Progenitor cell of endocrine pancreas (in vitro differentiated cells): ENCODE measurements at regions not wholly inside any gene's neighbourhood (a gene's known extent, or its start where the extent isn't known, plus 50 kb on each side); places are given as distances from the start of the nearest gene placed in this dataset.

Source experiments
- DNase-seq: peaks from one replicate; pipeline ENCODE4 v3.0.0; 2021; ENCODE audit warnings: low spot score; ENCODE audit not compliant: unreplicated experiment
- H3K27ac Mint-ChIP-seq: 2 replicates; pipeline ENCODE4 v1.8.0; 2021; ENCODE audit warnings: mild to moderate bottlenecking, moderate library complexity, mixed read lengths
- H3K27me3 Mint-ChIP-seq: 2 replicates; pipeline ENCODE4 v1.8.0; 2021; ENCODE audit warnings: mixed read lengths
- H3K36me3 Mint-ChIP-seq: 2 replicates; pipeline ENCODE4 v1.8.0; 2022; ENCODE audit warnings: mixed read lengths; ENCODE audit not compliant: insufficient read depth
- H3K4me1 Mint-ChIP-seq: 2 replicates; pipeline ENCODE4 v1.8.0; 2021; ENCODE audit warnings: low read depth, mixed read lengths
- H3K4me3 Mint-ChIP-seq: 2 replicates; pipeline ENCODE4 v1.8.0; 2021; ENCODE audit warnings: low read depth, mild to moderate bottlenecking, moderate library complexity, mixed read lengths
- H3K9me3 Mint-ChIP-seq: 2 replicates; pipeline ENCODE4 v1.8.0; 2021; ENCODE audit warnings: low read depth, mixed read lengths
- CTCF ChIP-seq: fragments of 200-600 bp; sonication (generic); IDR thresholded peaks from one replicate; pipeline ENCODE4 v1.5.0; 2021; ENCODE audit warnings: antibody characterized with exemption, mild to moderate bottlenecking; ENCODE audit not compliant: unreplicated experiment

- TF ChIP-seq CTCF = no peak
- Mint-ChIP-seq H3K36me3 (no peaks in the 10 kb centered on the region), H3K27ac (no peak overlapping the region), H3K4me3 (no peak overlapping the region), H3K4me1 (no peaks in the 10 kb centered on the region), H3K9me3 (peaks cover 15% of the 10 kb centered on the region), H3K27me3 (no peaks in the 10 kb centered on the region)
- no peak for DNase-seq
These were observed 1704.8 kb downstream of the STIM2 start for GRCh38 chr4:28565396-28565795.

GRCh38 chr4:28600958-28601357, 1740.3 kb downstream of the STIM2 start:
- no peaks in the 10 kb centered on the region for H3K36me3 Mint-ChIP-seq
- H3K9me3 Mint-ChIP-seq = peaks cover 6% of the 10 kb centered on the region
- no peak for DNase-seq
- H3K27ac Mint-ChIP-seq = no peak overlapping the region
- TF ChIP-seq CTCF = no peak
- H3K4me3 Mint-ChIP-seq = no peak overlapping the region
- no peaks in the 10 kb centered on the region for H3K4me1 Mint-ChIP-seq
- H3K27me3 Mint-ChIP-seq = no peaks in the 10 kb centered on the region

- no peak for DNase-seq
- TF ChIP-seq CTCF = no peak
- Mint-ChIP-seq H3K27ac (no peak overlapping the region), H3K36me3 (no peaks in the 10 kb centered on the region), H3K9me3 (peaks cover 4% of the 10 kb centered on the region), H3K4me3 (no peak overlapping the region), H3K4me1 (no peaks in the 10 kb centered on the region), H3K27me3 (no peaks in the 10 kb centered on the region)
These were observed 1761.0 kb downstream of the STIM2 start for GRCh38 chr4:28621591-28621990.

- Mint-ChIP-seq H3K4me1 (no peaks in the 10 kb centered on the region), H3K27me3 (no peaks in the 10 kb centered on the region), H3K36me3 (no peaks in the 10 kb centered on the region), H3K4me3 (no peak overlapping the region), H3K9me3 (peaks cover 4% of the 10 kb centered on the region), H3K27ac (no peak overlapping the region)
- TF ChIP-seq CTCF = no peak
- DNase-seq = no peak
These were observed 1776.3 kb downstream of the STIM2 start for GRCh38 chr4:28636971-28637370.

- Mint-ChIP-seq H3K36me3 (no peaks in the 10 kb centered on the region), H3K27me3 (no peaks in the 10 kb centered on the region), H3K27ac (no peak overlapping the region)
These were observed 1779.1 kb downstream of the STIM2 start for GRCh38 chr4:28639747-28640146.

More at GRCh38 chr4:28639747-28640146, 1779.1 kb downstream of the STIM2 start:
- Mint-ChIP-seq H3K4me3 (no peak overlapping the region), H3K9me3 (no peaks in the 10 kb centered on the region), H3K4me1 (no peaks in the 10 kb centered on the region)
- DNase-seq = no peak
- TF ChIP-seq CTCF = no peak
